ENCODE measurements at regions not wholly inside any gene's neighbourhood (a gene's known extent, or its start where the extent isn't known, plus 50 kb on each side); places are given as distances from the start of the nearest gene placed in this dataset.

GRCh38 chr1:172760121-172760520, 101.2 kb downstream of the FASLG start (continued):
- TF ChIP-seq BACH2 (CRISPR knock-in tag; IDR thresholded peaks at IDR 0.05; ENCODE audit: borderline replicate concordance) = no peak
- TF ChIP-seq PATZ1 (CRISPR knock-in tag; IDR thresholded peaks at IDR 0.05; ENCODE audit: borderline replicate concordance) = no peak

GRCh38 chr1:172761581-172762486, 102.9 kb downstream of the FASLG start:
- TF ChIP-seq TOX (CRISPR knock-in tag; IDR thresholded peaks at IDR 0.05; ENCODE audit: borderline replicate concordance) (no peak), PPARA (CRISPR knock-in tag; IDR thresholded peaks at IDR 0.05; ENCODE audit: borderline replicate concordance) (no peak), ESRRG (CRISPR knock-in tag; IDR thresholded peaks at IDR 0.05) (no peak), ZFP3 (CRISPR knock-in tag; IDR thresholded peaks at IDR 0.05) (no peak), ISL1 (CRISPR knock-in tag; IDR thresholded peaks at IDR 0.05) (no peak), ZNF8 (CRISPR knock-in tag; IDR thresholded peaks at IDR 0.05) (no peak), ARNTL (CRISPR knock-in tag; IDR thresholded peaks at IDR 0.05; ENCODE audit: borderline replicate concordance, low read depth) (no peak), PATZ1 (CRISPR knock-in tag; IDR thresholded peaks at IDR 0.05; ENCODE audit: borderline replicate concordance) (no peak)
- peak; percentile 85 for ATAC-seq

GRCh38 chr1:172763057-172763456, 104.2 kb downstream of the FASLG start:
- TF ChIP-seq ZNF565 (CRISPR knock-in tag; conservative IDR thresholded peaks at IDR 0.05; ENCODE audit: low read depth) (no peak), ZC3H10 (CRISPR knock-in tag; IDR thresholded peaks at IDR 0.05) (no peak), CSDC2 (CRISPR knock-in tag; IDR thresholded peaks at IDR 0.05) (no peak), POU6F1 (CRISPR knock-in tag; IDR thresholded peaks at IDR 0.05; ENCODE audit: borderline replicate concordance, low read depth) (no peak), BACH2 (CRISPR knock-in tag; IDR thresholded peaks at IDR 0.05; ENCODE audit: borderline replicate concordance) (no peak), ISL1 (CRISPR knock-in tag; IDR thresholded peaks at IDR 0.05) (no peak), CSRNP3 (CRISPR knock-in tag; IDR thresholded peaks at IDR 0.05) (no peak), ARNTL (CRISPR knock-in tag; IDR thresholded peaks at IDR 0.05; ENCODE audit: borderline replicate concordance, low read depth) (no peak)
- no peak for ATAC-seq

GRCh38 chr1:172764378-172764777, 105.5 kb downstream of the FASLG start:
- TF ChIP-seq ZC3H10 (CRISPR knock-in tag; IDR thresholded peaks at IDR 0.05) = no peak
- no peak for TF ChIP-seq CSDC2 (CRISPR knock-in tag; IDR thresholded peaks at IDR 0.05)
- TF ChIP-seq ESRRG (CRISPR knock-in tag; IDR thresholded peaks at IDR 0.05) = no peak
- no peak for TF ChIP-seq CSRNP3 (CRISPR knock-in tag; IDR thresholded peaks at IDR 0.05)
- no peak for TF ChIP-seq BACH2 (CRISPR knock-in tag; IDR thresholded peaks at IDR 0.05; ENCODE audit: borderline replicate concordance)
- TF ChIP-seq TOX (CRISPR knock-in tag; IDR thresholded peaks at IDR 0.05; ENCODE audit: borderline replicate concordance) = no peak
- no peak for TF ChIP-seq CREB5 (CRISPR knock-in tag; IDR thresholded peaks at IDR 0.05; ENCODE audit: low read depth)
- TF ChIP-seq ZNF565 (CRISPR knock-in tag; conservative IDR thresholded peaks at IDR 0.05; ENCODE audit: low read depth) = no peak
- TF ChIP-seq PATZ1 (CRISPR knock-in tag; IDR thresholded peaks at IDR 0.05; ENCODE audit: borderline replicate concordance) = no peak
- no peak for TF ChIP-seq PPARA (CRISPR knock-in tag; IDR thresholded peaks at IDR 0.05; ENCODE audit: borderline replicate concordance)
- TF ChIP-seq SNAI2 (CRISPR knock-in tag; IDR thresholded peaks at IDR 0.05) = no peak
- no peak for TF ChIP-seq GLIS3 (CRISPR knock-in tag; IDR thresholded peaks at IDR 0.05)
- no peak for ATAC-seq
